ENCODE measurements at regions not wholly inside any gene's neighbourhood (a gene's known extent, or its start where the extent isn't known, plus 50 kb on each side); places are given as distances from the start of the nearest gene placed in this dataset.

DNA sequence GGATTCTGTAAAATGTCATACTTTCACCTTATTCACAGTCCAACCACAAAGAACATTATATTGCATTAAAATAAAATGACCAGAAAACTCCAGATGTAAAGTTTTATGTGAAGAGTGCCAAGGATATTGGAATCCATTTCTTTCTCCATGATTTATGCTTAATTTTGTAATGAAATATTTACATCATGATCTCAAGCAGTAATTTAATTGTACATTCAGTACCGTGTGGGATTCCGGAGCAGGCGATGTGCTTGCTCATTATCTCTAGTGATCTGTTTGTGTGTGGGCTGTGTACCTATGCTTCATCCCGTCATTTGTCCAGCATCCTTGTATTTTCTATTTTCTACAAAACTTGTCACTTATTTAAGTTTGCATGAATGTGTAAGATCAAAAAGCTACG, 415.9 kb upstream of the SLC8A1 start:
- TF ChIP-seq POLR2A (IDR thresholded peaks at IDR 0.05) = no peak
- TF ChIP-seq CTCF (IDR thresholded peaks at IDR 0.05) = no peak
- TF ChIP-seq EP300 (IDR thresholded peaks at IDR 0.05) = no peak

Data from sigmoid colon (tissue), 4 donors.